Stomach (tissue), 8 donors: ENCODE measurements at regions not wholly inside any gene's neighbourhood (a gene's known extent, or its start where the extent isn't known, plus 50 kb on each side); places are given as distances from the start of the nearest gene placed in this dataset.

ENCODE experiments used
- DNase-seq, 2 donors: peaks; one replicate each; pipeline versions ENCODE4 v3.0.0 to v3.0.0-alpha.2; 2013 to 2019
- H3K27ac ChIP-seq, 5 donors: fragments of 200-600 bp in 4 of 5; sonication (generic) in 4 of 5; one replicate each; pipeline ENCODE4 v1.5.1; 2013 to 2019; ENCODE audit warnings: mild to moderate bottlenecking in 1 of 5, moderate library complexity in 1 of 5
- H3K27me3 ChIP-seq, 3 donors: fragments of 200-600 bp; sonication (generic); one replicate each; pipeline ENCODE4 v1.5.1; 2017 to 2019; ENCODE audit warnings: mixed run types in 1 of 3
- H3K36me3 ChIP-seq, 4 donors: fragments of 200-600 bp; sonication (generic); 1 replicate in 3 of 4; 2 replicates in 1 of 4; pipeline ENCODE4 v1.5.1; 2016 to 2019
- H3K4me1 ChIP-seq, 4 donors: fragments of 200-600 bp; sonication (generic); one replicate each; pipeline ENCODE4 v1.5.1; 2016 to 2019
- H3K4me3 ChIP-seq, 4 donors: fragments of 200-600 bp; sonication (generic) in 3 of 4; one replicate each; pipeline ENCODE4 v1.5.1; 2016 to 2019; ENCODE audit warnings: mild to moderate bottlenecking in 1 of 4
- H3K9me3 ChIP-seq, 4 donors: fragments of 200-600 bp; sonication (generic); one replicate each; pipeline ENCODE4 v1.5.1; 2016 to 2019
- EP300 ChIP-seq: sonication (generic); formaldehyde crosslinking; IDR thresholded peaks from one replicate; pipeline ENCODE4 v1.6.1; 2017; ENCODE audit warnings: antibody characterized with exemption
- POLR2A ChIP-seq, 4 donors: fragments of 450-650 bp; IDR thresholded peaks; one replicate each; pipeline ENCODE4 v1.6.1; 2016; ENCODE audit warnings: antibody characterized with exemption in 4 of 4, control low read depth in 2 of 4, mild to moderate bottlenecking in 1 of 4, moderate library complexity in 1 of 4
- POLR2AphosphoS5 ChIP-seq, 3 donors: sonication (generic); formaldehyde crosslinking; IDR thresholded peaks; one replicate each; pipeline ENCODE4 v1.6.1; 2016; ENCODE audit warnings: antibody characterized with exemption in 3 of 3
- whole genome bisulfite sequencing, 5 donors: extraction: QIAGEN DNeasy Blood & Tissue Kit in 3 of 5; methylation state at CpG; one replicate each; pipeline versions ENCODE4 v1.1.5 to v1.1.7; 2013 to 2018; 5-methylcytosine and 5-hydroxymethylcytosine counted together
- intact Hi-C: fragments of 100-400 bp; cut with DNase I; formaldehyde crosslinking; loops from one replicate; pipeline ENCODE4 v1.15.1; 2023; ENCODE audit warnings: low total_unique reads
- TF ChIP-seq, protein P1 (sequence below), 7 experiments: fragments of 450-650 bp in 4 of 7; fragments of 200-600 bp in 3 of 7; sonication (generic) in 3 of 7; IDR thresholded peaks; one replicate each; pipeline ENCODE4 v1.5.1; 2016 to 2019; ENCODE audit warnings: antibody characterized with exemption in 7 of 7, control low read depth in 2 of 7, mild to moderate bottlenecking in 1 of 7
- donor health status: healthy with polysubstance abuse.
- donor health status: Bipolar disorder and iron deficiency.
- donor health status: healthy.

DNA sequence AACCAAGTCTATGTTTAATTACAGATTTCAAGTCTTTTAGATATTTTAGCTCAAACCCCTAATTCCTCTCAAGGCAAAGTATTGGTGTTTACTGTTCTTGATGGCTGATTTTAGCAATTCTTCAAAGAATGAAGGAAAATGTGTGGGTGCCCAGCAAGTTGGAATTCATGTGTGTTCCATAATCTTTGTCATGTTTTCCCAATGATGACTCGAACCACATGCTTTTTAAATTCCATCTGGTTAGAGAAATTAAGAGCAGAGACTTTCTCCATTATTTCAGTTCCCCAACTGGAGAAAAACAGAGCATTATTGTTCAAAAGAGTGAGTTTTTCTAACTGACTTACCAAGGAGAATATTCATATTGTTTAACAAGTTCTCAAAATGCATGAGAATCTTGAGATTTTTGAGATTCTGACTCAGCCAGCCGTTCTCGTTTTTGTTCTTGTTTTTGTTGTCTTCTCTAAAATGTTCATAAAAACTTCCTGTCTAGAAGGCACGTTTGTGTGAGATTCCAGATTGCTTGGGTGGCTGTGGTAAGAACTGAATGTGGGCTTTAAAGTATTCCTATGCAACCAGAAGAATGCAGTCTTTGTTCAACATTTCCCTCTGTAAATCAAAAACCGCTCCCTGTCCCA lies 404.7 kb downstream of the IRS2 start:
- no peaks in the 10 kb centered on the region for H3K4me1 ChIP-seq
- 37 to 47% (median 46%) methylated on average over 5 of the region's 5 CpGs for WGBS, 5 donors
- TF ChIP-seq POLR2A (IDR thresholded peaks at IDR 0.05), result no peak

DNA sequence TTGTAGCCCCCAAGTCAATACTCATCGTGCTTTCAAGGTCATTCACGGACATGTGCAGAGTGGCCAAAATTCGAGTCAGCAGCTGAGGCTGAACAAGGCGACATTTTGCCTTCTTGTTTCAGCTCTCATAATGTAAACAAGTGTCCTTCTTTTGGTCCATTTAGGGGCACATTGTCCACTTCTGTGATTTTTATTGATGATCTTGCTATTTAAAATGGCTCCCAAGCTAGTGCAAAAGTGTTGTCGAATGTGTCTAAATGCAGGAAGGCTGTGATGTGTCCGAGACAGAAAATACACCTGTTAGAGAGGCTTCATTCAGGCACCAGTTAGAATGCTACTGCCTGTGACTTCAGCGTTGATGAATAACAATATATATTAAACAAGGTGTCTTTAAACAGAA lies 405.9 kb downstream of the IRS2 start:
- H3K9me3 ChIP-seq, result no peaks in the 10 kb centered on the region
- no peak overlapping the region for H3K4me3 ChIP-seq
- no peak for TF ChIP-seq EP300
- no peak for TF ChIP-seq POLR2A (IDR thresholded peaks at IDR 0.05)
- no peaks in the 10 kb centered on the region for H3K36me3 ChIP-seq
- no peaks in the 10 kb centered on the region for H3K27me3 ChIP-seq
- 85 to 94% (median 91%) methylated on average over 7 of the region's 7 CpGs for WGBS, 5 donors
- H3K4me1 ChIP-seq, result no peaks in the 10 kb centered on the region
- intact Hi-C loops, result no loop called here
- no peak for DNase-seq
- H3K27ac ChIP-seq, result no peak overlapping the region

More for the DNA sequence above, 404.7 kb downstream of the IRS2 start:
- Histone ChIP-seq H3K36me3 (no peaks in the 10 kb centered on the region), H3K27me3 (no peaks in the 10 kb centered on the region), H3K9me3 (no peaks in the 10 kb centered on the region), H3K27ac (no peak overlapping the region), H3K4me3 (no peak overlapping the region)
- DNase-seq, result no peak
- intact Hi-C loops, result no loop called here

DNA sequence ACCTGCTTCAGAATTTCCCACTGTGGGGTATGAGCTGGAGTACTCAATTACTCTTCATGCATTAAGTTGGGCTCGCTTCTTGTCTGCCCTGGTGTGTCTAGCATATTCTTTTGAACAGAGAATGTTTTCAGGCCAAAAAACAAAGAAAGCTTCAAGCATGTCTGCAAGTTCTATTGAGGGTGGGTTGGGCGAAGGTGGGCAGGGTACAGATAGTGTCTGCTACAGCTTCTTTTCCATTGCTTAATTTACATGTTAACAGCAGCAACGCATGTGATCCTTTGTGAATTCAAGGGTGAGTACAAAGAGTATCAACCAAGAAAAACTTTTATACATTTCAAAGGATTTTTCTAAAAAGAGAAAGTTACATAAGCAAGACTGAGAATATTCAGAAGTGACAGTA lies 406.5 kb downstream of the IRS2 start:
- Histone ChIP-seq H3K27me3 (no peaks in the 10 kb centered on the region), H3K4me1 (no peaks in the 10 kb centered on the region), H3K36me3 (no peaks in the 10 kb centered on the region), H3K4me3 (no peak overlapping the region), H3K9me3 (no peaks in the 10 kb centered on the region), H3K27ac (no peak overlapping the region)
- TF ChIP-seq POLR2AphosphoS5 (IDR thresholded peaks at IDR 0.05) (no peak), EP300 (no peak), POLR2A (IDR thresholded peaks at IDR 0.05) (no peak)
- TF ChIP-seq, protein P1, sequence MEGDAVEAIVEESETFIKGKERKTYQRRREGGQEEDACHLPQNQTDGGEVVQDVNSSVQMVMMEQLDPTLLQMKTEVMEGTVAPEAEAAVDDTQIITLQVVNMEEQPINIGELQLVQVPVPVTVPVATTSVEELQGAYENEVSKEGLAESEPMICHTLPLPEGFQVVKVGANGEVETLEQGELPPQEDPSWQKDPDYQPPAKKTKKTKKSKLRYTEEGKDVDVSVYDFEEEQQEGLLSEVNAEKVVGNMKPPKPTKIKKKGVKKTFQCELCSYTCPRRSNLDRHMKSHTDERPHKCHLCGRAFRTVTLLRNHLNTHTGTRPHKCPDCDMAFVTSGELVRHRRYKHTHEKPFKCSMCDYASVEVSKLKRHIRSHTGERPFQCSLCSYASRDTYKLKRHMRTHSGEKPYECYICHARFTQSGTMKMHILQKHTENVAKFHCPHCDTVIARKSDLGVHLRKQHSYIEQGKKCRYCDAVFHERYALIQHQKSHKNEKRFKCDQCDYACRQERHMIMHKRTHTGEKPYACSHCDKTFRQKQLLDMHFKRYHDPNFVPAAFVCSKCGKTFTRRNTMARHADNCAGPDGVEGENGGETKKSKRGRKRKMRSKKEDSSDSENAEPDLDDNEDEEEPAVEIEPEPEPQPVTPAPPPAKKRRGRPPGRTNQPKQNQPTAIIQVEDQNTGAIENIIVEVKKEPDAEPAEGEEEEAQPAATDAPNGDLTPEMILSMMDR (IDR thresholded peaks at IDR 0.05), result no peak
- DNase-seq, result no peak
- intact Hi-C loops, result no loop called here
- WGBS, 5 donors, result 57 to 68% (median 61%) methylated on average over 3 of the region's 3 CpGs

DNA sequence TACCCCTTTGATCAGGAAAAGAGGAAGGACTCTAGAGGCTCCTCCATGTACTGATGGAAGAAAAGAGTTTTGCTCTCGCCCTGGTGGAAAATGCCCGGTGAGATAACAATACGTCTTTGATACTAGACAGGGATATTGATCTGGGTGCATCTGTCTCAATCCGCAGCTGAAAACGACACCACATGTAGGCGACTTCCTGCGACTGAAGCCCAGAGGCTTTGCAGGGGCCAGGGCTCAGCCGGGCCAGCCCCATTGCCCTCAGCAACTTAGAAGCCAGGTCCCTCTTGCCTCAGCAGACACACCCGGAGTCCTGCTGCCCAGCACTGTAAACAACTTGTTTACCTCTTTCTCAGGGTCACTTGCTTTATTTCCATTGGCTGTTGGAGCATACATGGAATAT lies 409.4 kb downstream of the IRS2 start:
- Histone ChIP-seq H3K36me3 (no peaks in the 10 kb centered on the region), H3K27me3 (no peaks in the 10 kb centered on the region), H3K4me3 (no peak overlapping the region), H3K9me3 (no peaks in the 10 kb centered on the region), H3K4me1 (no peaks in the 10 kb centered on the region), H3K27ac (no peak overlapping the region)
- intact Hi-C loops, result no loop called here
- TF ChIP-seq POLR2AphosphoS5 (IDR thresholded peaks at IDR 0.05) (no peak), EP300 (no peak), POLR2A (IDR thresholded peaks at IDR 0.05) (no peak)
- TF ChIP-seq, protein P1 (IDR thresholded peaks at IDR 0.05), result no peak
- WGBS, 5 donors, result 77 to 86% (median 81%) methylated on average over 8 to 9 of the region's 9 CpGs
- DNase-seq, result no peak

DNA sequence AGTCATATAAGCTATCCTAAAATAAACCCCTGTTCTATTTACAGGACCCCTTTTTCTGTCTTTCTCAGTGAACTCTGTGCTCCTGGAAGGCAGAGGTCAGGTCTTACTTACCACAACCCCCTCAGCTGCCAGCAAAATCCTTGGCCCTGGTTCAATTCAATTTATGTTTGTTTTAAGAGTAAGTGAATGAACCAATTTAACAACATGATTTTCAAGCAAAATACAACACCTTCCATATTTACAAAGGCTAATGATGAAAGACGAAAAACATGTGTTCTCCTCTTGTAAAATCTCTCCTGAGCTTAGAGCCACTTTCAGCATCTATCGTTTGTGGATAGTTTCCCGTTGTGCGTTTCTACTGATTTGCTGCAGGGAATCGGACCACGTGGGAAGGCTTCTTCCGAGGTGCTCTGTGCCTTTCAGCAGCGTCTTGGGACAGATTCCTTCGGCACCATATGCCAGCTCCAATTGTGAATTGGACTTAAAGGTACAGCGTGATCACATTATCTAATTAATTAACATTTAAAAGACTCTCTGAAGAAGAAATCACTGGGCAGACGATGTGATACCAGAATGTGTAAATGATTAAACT lies 411.7 kb downstream of the IRS2 start:
- H3K27me3 ChIP-seq, result no peaks in the 10 kb centered on the region
- no peak overlapping the region for H3K27ac ChIP-seq
- TF ChIP-seq POLR2A (IDR thresholded peaks at IDR 0.05), result no peak
- TF ChIP-seq, protein P1 (IDR thresholded peaks at IDR 0.05), result no peak
- TF ChIP-seq POLR2AphosphoS5 (IDR thresholded peaks at IDR 0.05), result no peak
- TF ChIP-seq EP300, result no peak
- no peak for DNase-seq
- no peaks in the 10 kb centered on the region for H3K4me1 ChIP-seq
- H3K9me3 ChIP-seq, result no peaks in the 10 kb centered on the region
- WGBS, 5 donors, result 67 to 82% (median 72%) methylated on average over 11 of the region's 11 CpGs
- H3K36me3 ChIP-seq, result no peaks in the 10 kb centered on the region
- no peak overlapping the region for H3K4me3 ChIP-seq
- intact Hi-C loops, result no loop called here
